ENCODE measurements at regions not wholly inside any gene's neighbourhood (a gene's known extent, or its start where the extent isn't known, plus 50 kb on each side); places are given as distances from the start of the nearest gene placed in this dataset.

DNA sequence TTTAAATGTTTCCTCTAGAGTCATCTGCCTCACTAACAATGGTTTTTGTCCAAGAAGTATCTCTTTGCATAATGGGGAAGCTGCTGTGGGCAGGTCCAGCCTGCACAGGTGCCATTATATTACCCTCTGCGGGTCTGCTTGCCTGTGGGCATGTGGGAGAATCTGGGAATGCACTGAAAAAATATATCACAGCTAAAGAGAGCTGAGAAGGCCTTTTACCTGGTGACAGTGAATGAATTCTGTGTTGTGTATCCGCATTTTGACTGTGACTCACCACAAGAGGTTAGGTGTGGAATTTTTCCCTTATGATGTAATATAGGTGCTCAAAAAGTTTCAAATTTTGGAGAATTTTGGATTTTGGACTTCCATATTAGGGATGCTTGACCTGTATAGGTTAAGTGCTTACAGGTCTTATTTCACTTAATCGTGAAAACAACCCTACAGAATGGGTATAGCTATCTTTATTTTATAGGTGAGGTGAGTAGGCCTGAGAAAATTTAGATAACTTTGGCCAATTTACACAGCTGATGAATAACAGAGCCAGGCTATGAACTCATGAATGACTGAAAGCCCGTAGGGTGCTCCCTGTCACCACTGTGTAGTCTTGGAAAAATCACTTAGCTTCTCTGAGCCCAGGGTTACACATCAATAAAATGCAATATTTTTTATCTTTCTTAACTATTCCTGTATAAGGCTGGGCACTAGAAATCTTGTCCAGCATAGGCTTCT is 198.0 kb upstream of the EPHA5 start (continued):
- TF ChIP-seq NFIC (IDR thresholded peaks at IDR 0.05; ENCODE audit: borderline replicate concordance) = no peak
- TF ChIP-seq NRF1 (IDR thresholded peaks at IDR 0.05; ENCODE audit: low read depth, low read length) = no peak
- TF ChIP-seq, protein P1, sequence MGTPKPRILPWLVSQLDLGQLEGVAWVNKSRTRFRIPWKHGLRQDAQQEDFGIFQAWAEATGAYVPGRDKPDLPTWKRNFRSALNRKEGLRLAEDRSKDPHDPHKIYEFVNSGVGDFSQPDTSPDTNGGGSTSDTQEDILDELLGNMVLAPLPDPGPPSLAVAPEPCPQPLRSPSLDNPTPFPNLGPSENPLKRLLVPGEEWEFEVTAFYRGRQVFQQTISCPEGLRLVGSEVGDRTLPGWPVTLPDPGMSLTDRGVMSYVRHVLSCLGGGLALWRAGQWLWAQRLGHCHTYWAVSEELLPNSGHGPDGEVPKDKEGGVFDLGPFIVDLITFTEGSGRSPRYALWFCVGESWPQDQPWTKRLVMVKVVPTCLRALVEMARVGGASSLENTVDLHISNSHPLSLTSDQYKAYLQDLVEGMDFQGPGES (IDR thresholded peaks at IDR 0.05; ENCODE audit: low read depth, low read length) = no peak

DNA sequence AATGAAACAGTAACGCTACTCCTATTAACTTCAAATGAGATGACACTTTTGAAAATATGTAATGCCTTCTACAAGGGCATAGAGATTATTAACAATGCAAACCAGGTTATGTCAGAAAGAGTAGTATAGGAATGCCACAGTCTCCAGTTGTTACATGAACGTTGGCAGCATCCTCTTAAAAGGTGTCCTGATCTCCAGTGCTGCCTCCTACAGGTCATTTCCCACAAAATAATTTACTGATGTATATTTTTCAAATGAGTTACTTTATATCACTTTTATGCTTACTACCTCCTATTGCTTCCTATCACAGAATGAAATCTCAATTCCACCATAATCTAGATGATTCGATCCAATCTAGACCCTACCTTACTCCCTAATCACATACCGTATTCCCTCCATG is 195.2 kb upstream of the EPHA5 start:
- no peak overlapping the region for H3K9ac ChIP-seq

DNA sequence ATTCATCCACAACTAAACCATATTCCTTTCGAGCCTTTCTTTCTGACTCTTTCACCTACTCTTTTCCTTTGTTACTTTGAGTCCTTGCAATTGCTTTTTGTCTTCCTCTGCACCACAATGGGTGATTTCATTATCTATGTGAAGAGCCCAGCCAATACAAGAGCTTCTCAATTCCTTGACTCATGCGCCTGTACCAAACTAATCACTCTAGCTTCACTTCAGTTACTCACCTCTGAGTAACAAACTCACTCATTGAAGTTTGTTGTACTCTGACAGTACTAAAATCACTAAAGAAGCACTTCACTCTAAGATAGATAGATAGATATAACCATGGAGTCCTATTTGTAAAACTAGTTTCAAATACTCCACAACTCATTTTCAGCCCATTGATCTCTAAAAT is 191.7 kb upstream of the EPHA5 start:
- H3K27ac ChIP-seq (ENCODE audit: low read depth in 2 of 2, low read length in 1 of 2) = no peak overlapping the region
- TF ChIP-seq SIN3A (IDR thresholded peaks at IDR 0.05; ENCODE audit: borderline replicate concordance, low read depth, low read length) (no peak), YY1 (IDR thresholded peaks at IDR 0.05; ENCODE audit: low read depth) (no peak), MXI1 (IDR thresholded peaks at IDR 0.05; ENCODE audit: low read depth, low read length) (no peak), NFIC (IDR thresholded peaks at IDR 0.05; ENCODE audit: borderline replicate concordance) (no peak), JUND (IDR thresholded peaks at IDR 0.05) (no peak), ELF1 (IDR thresholded peaks at IDR 0.05) (no peak), RCOR1 (IDR thresholded peaks at IDR 0.05; ENCODE audit: low read length) (no peak), EZH2phosphoT487 (IDR thresholded peaks at IDR 0.05; ENCODE audit: borderline replicate concordance, low read depth) (no peak), MEF2A (IDR thresholded peaks at IDR 0.05; ENCODE audit: borderline replicate concordance, low read depth) (no peak), NRF1 (IDR thresholded peaks at IDR 0.05; ENCODE audit: low read depth, low read length) (no peak), FOXJ3 (CRISPR knock-in tag; IDR thresholded peaks at IDR 0.05) (no peak), SMC3 (IDR thresholded peaks at IDR 0.05; ENCODE audit: low read depth, low read length) (no peak), GATA2 (CRISPR knock-in tag; IDR thresholded peaks at IDR 0.05) (no peak), TCF12 (IDR thresholded peaks at IDR 0.05) (no peak)
- TF ChIP-seq, protein P2, sequence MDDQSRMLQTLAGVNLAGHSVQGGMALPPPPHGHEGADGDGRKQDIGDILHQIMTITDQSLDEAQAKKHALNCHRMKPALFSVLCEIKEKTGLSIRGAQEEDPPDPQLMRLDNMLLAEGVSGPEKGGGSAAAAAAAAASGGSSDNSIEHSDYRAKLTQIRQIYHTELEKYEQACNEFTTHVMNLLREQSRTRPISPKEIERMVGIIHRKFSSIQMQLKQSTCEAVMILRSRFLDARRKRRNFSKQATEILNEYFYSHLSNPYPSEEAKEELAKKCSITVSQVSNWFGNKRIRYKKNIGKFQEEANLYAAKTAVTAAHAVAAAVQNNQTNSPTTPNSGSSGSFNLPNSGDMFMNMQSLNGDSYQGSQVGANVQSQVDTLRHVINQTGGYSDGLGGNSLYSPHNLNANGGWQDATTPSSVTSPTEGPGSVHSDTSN (IDR thresholded peaks at IDR 0.05) = no peak
- TF ChIP-seq, protein P3, sequence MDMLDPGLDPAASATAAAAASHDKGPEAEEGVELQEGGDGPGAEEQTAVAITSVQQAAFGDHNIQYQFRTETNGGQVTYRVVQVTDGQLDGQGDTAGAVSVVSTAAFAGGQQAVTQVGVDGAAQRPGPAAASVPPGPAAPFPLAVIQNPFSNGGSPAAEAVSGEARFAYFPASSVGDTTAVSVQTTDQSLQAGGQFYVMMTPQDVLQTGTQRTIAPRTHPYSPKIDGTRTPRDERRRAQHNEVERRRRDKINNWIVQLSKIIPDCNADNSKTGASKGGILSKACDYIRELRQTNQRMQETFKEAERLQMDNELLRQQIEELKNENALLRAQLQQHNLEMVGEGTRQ (IDR thresholded peaks at IDR 0.05; ENCODE audit: borderline replicate concordance, low read depth, low read length) = no peak

More for the DNA sequence above, 195.2 kb upstream of the EPHA5 start:
- no peaks in the 10 kb centered on the region for H3K4me1 ChIP-seq (ENCODE audit: control insufficient read depth in 1 of 2, insufficient read depth in 2 of 2, low read depth in 1 of 2, low read length in 1 of 2)
- H3K27me3 ChIP-seq (ENCODE audit: insufficient read depth) = no peaks in the 10 kb centered on the region
- H3K4me2 ChIP-seq = no peak overlapping the region
- DNase-seq = peak; percentile 2
- TF ChIP-seq FOXJ3 (CRISPR knock-in tag; IDR thresholded peaks at IDR 0.05) (no peak), NFIC (IDR thresholded peaks at IDR 0.05; ENCODE audit: borderline replicate concordance) (no peak), SMC3 (IDR thresholded peaks at IDR 0.05; ENCODE audit: low read depth, low read length) (0 out of 2 replicates have a peak, but pooled peaks have one; percentile 8), TAF1 (IDR thresholded peaks at IDR 0.05; ENCODE audit: borderline replicate concordance, low read depth, low read length) (no peak), EZH2phosphoT487 (IDR thresholded peaks at IDR 0.05; ENCODE audit: borderline replicate concordance, low read depth) (no peak), TCF12 (IDR thresholded peaks at IDR 0.05) (no peak), POLR2AphosphoS5 (IDR thresholded peaks at IDR 0.05; ENCODE audit: low read depth, low read length) (no peak), RAD21 (IDR thresholded peaks at IDR 0.05; ENCODE audit: low read length) (peak; percentile 22; the same call in 1 of the 2 replicates)
- TF ChIP-seq, protein P4, sequence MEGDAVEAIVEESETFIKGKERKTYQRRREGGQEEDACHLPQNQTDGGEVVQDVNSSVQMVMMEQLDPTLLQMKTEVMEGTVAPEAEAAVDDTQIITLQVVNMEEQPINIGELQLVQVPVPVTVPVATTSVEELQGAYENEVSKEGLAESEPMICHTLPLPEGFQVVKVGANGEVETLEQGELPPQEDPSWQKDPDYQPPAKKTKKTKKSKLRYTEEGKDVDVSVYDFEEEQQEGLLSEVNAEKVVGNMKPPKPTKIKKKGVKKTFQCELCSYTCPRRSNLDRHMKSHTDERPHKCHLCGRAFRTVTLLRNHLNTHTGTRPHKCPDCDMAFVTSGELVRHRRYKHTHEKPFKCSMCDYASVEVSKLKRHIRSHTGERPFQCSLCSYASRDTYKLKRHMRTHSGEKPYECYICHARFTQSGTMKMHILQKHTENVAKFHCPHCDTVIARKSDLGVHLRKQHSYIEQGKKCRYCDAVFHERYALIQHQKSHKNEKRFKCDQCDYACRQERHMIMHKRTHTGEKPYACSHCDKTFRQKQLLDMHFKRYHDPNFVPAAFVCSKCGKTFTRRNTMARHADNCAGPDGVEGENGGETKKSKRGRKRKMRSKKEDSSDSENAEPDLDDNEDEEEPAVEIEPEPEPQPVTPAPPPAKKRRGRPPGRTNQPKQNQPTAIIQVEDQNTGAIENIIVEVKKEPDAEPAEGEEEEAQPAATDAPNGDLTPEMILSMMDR (IDR thresholded peaks at IDR 0.05) = peak; percentile 65
- ChIA-PET POLR2A (no interaction called here), CTCF (no interaction called here)
- H3K4me3 ChIP-seq (ENCODE audit: low read depth in 2 of 2, low read length in 1 of 2) = no peak overlapping the region
- no peaks in the 10 kb centered on the region for H3K9me2 ChIP-seq
- H3F3A ChIP-seq (replicated peaks; ENCODE audit: insufficient read depth) = no peaks in the 10 kb centered on the region
- H3K27ac ChIP-seq (ENCODE audit: low read depth in 2 of 2, low read length in 1 of 2) = no peak overlapping the region
- WGBS (ENCODE audit: low lambda C conversion rate) = 28% methylated on average over 4 of the region's 4 CpGs
- no peaks in the 10 kb centered on the region for H3K36me3 ChIP-seq (replicated peaks in 1 of 2; ENCODE audit: control insufficient read depth in 1 of 2, insufficient read depth in 2 of 2, low read length in 1 of 2)
- H3K79me2 ChIP-seq (ENCODE audit: insufficient read depth) = no peaks in the 10 kb centered on the region
- no peaks in the 10 kb centered on the region for H4K20me1 ChIP-seq (ENCODE audit: insufficient read depth)
- H2AFZ ChIP-seq (ENCODE audit: low read depth) = no peak overlapping the region
- H3K9me3 ChIP-seq = no peaks in the 10 kb centered on the region

More for the DNA sequence above, 191.7 kb upstream of the EPHA5 start:
- 8% methylated on average over 2 of the region's 2 CpGs for WGBS (ENCODE audit: low lambda C conversion rate)
- no peaks in the 10 kb centered on the region for H3K9me2 ChIP-seq
- no peak overlapping the region for H2AFZ ChIP-seq (ENCODE audit: low read depth)
- H3K9me3 ChIP-seq = no peaks in the 10 kb centered on the region
- no peak overlapping the region for H3K9ac ChIP-seq
- H3K4me2 ChIP-seq = no peak overlapping the region
- H3K27me3 ChIP-seq (ENCODE audit: insufficient read depth) = no peaks in the 10 kb centered on the region
- no peak for DNase-seq
- H3K36me3 ChIP-seq (replicated peaks in 1 of 2; ENCODE audit: control insufficient read depth in 1 of 2, insufficient read depth in 2 of 2, low read length in 1 of 2) = no peaks in the 10 kb centered on the region
- no peaks in the 10 kb centered on the region for H3K79me2 ChIP-seq (ENCODE audit: insufficient read depth)
- no peak overlapping the region for H3K4me3 ChIP-seq (ENCODE audit: low read depth in 2 of 2, low read length in 1 of 2)
- H4K20me1 ChIP-seq (ENCODE audit: insufficient read depth) = no peaks in the 10 kb centered on the region
- POLR2A ChIA-PET = no interaction called here
- no peaks in the 10 kb centered on the region for H3K4me1 ChIP-seq (ENCODE audit: control insufficient read depth in 1 of 2, insufficient read depth in 2 of 2, low read depth in 1 of 2, low read length in 1 of 2)
- H3F3A ChIP-seq (replicated peaks; ENCODE audit: insufficient read depth) = no peaks in the 10 kb centered on the region
- CTCF ChIA-PET = no interaction called here

Measured in SK-N-SH (cell line).